NCI-H82 treated with DMSO at 0.1 percent for 48 hours (cell line): ENCODE measurements at regions not wholly inside any gene's neighbourhood (a gene's known extent, or its start where the extent isn't known, plus 50 kb on each side); places are given as distances from the start of the nearest gene placed in this dataset.
"Not testable (repeated sequence)": the region's sequence is repeated elsewhere in the genome, so short reads cannot be mapped to it uniquely, and the experiment has no call there.

ENCODE experiments used
- DNase-seq: peaks from one replicate; lab custom pipeline; 2025; ENCODE audit not compliant: unreplicated experiment; lab: John Stamatoyannopoulos, UW

GRCh38 chr21:24419641-24420040, 1187.6 kb downstream of the MRPL39 start:
- DNase-seq = not testable (repeated sequence)

- no peak for DNase-seq
Observed at GRCh38 chr21:24418671-24419070, 1188.6 kb downstream of the MRPL39 start.

GRCh38 chr21:24411429-24411828, 1195.9 kb downstream of the MRPL39 start:
- DNase-seq = no peak

GRCh38 chr21:24403221-24403620, 1204.1 kb downstream of the MRPL39 start:
- DNase-seq = no peak

- no peak for DNase-seq
Observed at GRCh38 chr21:24395320-24395923, 1211.9 kb downstream of the MRPL39 start.

- DNase-seq = no peak
Observed at GRCh38 chr21:24375201-24375600, 1232.1 kb downstream of the MRPL39 start.

GRCh38 chr21:24372506-24372905, 1234.8 kb downstream of the MRPL39 start:
- no peak for DNase-seq

GRCh38 chr21:24369746-24370145, 1237.5 kb downstream of the MRPL39 start:
- no peak for DNase-seq

- no peak for DNase-seq
Observed at GRCh38 chr21:24369278-24369677, 1238.0 kb downstream of the MRPL39 start.

GRCh38 chr21:24367936-24368335, 1239.3 kb downstream of the MRPL39 start:
- DNase-seq = no peak

GRCh38 chr21:24353492-24353891, 1253.8 kb downstream of the MRPL39 start:
- DNase-seq = no peak

GRCh38 chr21:24339406-24339805, 1267.9 kb downstream of the MRPL39 start:
- no peak for DNase-seq

GRCh38 chr21:24336491-24336890, 1270.8 kb downstream of the MRPL39 start:
- no peak for DNase-seq

- no peak for DNase-seq
Observed at GRCh38 chr21:24323536-24323935, 1283.7 kb downstream of the MRPL39 start.

GRCh38 chr21:24316277-24316922, 1290.9 kb downstream of the MRPL39 start:
- DNase-seq = no peak

GRCh38 chr21:24310788-24311187, 1296.5 kb downstream of the MRPL39 start:
- DNase-seq = no peak

GRCh38 chr21:24308183-24308582, 1299.1 kb downstream of the MRPL39 start:
- DNase-seq = no peak

- DNase-seq = no peak
Observed at GRCh38 chr21:24302400-24302799, 1304.9 kb downstream of the MRPL39 start.

- DNase-seq = no peak
Observed at GRCh38 chr21:24298040-24298439, 1309.2 kb downstream of the MRPL39 start.

- no peak for DNase-seq
Observed at GRCh38 chr21:24294171-24294570, 1313.1 kb downstream of the MRPL39 start.

- DNase-seq = no peak
Observed at GRCh38 chr21:24290151-24290833, 1317.0 kb downstream of the MRPL39 start.

GRCh38 chr21:24289539-24289938, 1317.7 kb downstream of the MRPL39 start:
- DNase-seq = no peak
